SK-N-SH (cell line): ENCODE measurements at regions not wholly inside any gene's neighbourhood (a gene's known extent, or its start where the extent isn't known, plus 50 kb on each side); places are given as distances from the start of the nearest gene placed in this dataset.

Experiments used
- CTCF ChIA-PET: fragments of 300-600, 350-600 bp; formaldehyde crosslinking; extraction: SDS; loops from one replicate; lab custom pipeline; 2021; lab: Yijun Ruan, JAX
- POLR2A ChIA-PET: fragments of 350-600 bp; sonication (Branson Sonifier 250); formaldehyde crosslinking; extraction: SDS; loops from one replicate; lab custom pipeline; 2020; ENCODE audit warnings: antibody characterized with exemption, inconsistent platforms; lab: Yijun Ruan, JAX
- DNase-seq: peaks from one replicate; pipeline ENCODE4 v3.0.0; 2012
- H2AFZ ChIP-seq: fragments of 200-600 bp; sonication (generic); 2 replicates; pipeline ENCODE4 v1.8.1; 2016; ENCODE audit warnings: antibody characterized with exemption, mild to moderate bottlenecking, low read depth
- H3F3A ChIP-seq: fragments of 200-600 bp; sonication (generic); replicated peaks from 2 replicates; pipeline ENCODE3; 2016; ENCODE audit warnings: antibody characterized with exemption, mild to moderate bottlenecking; ENCODE audit not compliant: insufficient read depth
- H3K27ac ChIP-seq, 2 experiments: fragments of 200-500 bp in 1 of 2; fragments of 200-600 bp in 1 of 2; sonication (Bioruptor generic) in 1 of 2; sonication (generic), shearing (Covaris generic) in 1 of 2; 2 replicates each; pipeline versions ENCODE4 v1.5.1 to v1.6.1; 2014 to 2016; ENCODE audit warnings: low read depth in 2 of 2, inconsistent platforms in 1 of 2, low read length in 1 of 2, mild to moderate bottlenecking in 1 of 2, mixed read lengths in 1 of 2
- H3K27me3 ChIP-seq: fragments of 200-600 bp; sonication (generic), shearing (Covaris generic); 2 replicates; pipeline ENCODE4 v1.6.1; 2016; ENCODE audit warnings: mixed run types; ENCODE audit not compliant: insufficient read depth
- H3K36me3 ChIP-seq, 2 experiments: fragments of 200-500 bp in 1 of 2; fragments of 200-600 bp in 1 of 2; sonication (Bioruptor generic) in 1 of 2; sonication (generic) in 1 of 2; replicated peaks in 1 of 2; 2 replicates each; pipeline versions ENCODE3 to v1.5.1; 2014 to 2016; ENCODE audit warnings: low read length in 1 of 2, mild to moderate bottlenecking in 1 of 2; ENCODE audit not compliant: insufficient read depth in 2 of 2, control insufficient read depth in 1 of 2
- H3K4me1 ChIP-seq, 2 experiments: fragments of 200-500 bp in 1 of 2; fragments of 200-600 bp in 1 of 2; sonication (Bioruptor generic) in 1 of 2; sonication (generic), shearing (Covaris generic) in 1 of 2; 2 replicates each; pipeline versions ENCODE4 v1.5.1 to v1.6.1; 2014 to 2016; ENCODE audit warnings: low read depth in 1 of 2, low read length in 1 of 2, mixed run types in 1 of 2; ENCODE audit not compliant: insufficient read depth in 2 of 2, control insufficient read depth in 1 of 2
- H3K4me2 ChIP-seq: fragments of 200-600 bp; sonication (generic), shearing (Covaris generic); 2 replicates; pipeline ENCODE4 v1.6.1; 2017; ENCODE audit warnings: mixed run types
- H3K4me3 ChIP-seq, 2 experiments: fragments of 200-500 bp in 1 of 2; fragments of 200-600 bp in 1 of 2; sonication (Bioruptor generic) in 1 of 2; sonication (generic), shearing (Covaris generic) in 1 of 2; 2 replicates each; pipeline versions ENCODE4 v1.5.1 to v1.8.1; 2014 to 2016; ENCODE audit warnings: low read depth in 2 of 2, inconsistent platforms in 1 of 2, low read length in 1 of 2, mild to moderate bottlenecking in 1 of 2, mixed read lengths in 1 of 2, moderate library complexity in 1 of 2
- H3K79me2 ChIP-seq: fragments of 200-600 bp; sonication (generic); 2 replicates; pipeline ENCODE4 v1.8.1; 2017; ENCODE audit warnings: mild to moderate bottlenecking; ENCODE audit not compliant: insufficient read depth
- H3K9ac ChIP-seq: fragments of 200-600 bp; sonication (generic); 2 replicates; pipeline ENCODE4 v1.6.1; 2017; ENCODE audit warnings: mixed run types
- H3K9me2 ChIP-seq: fragments of 200-600 bp; sonication (generic); 2 replicates; pipeline ENCODE4 v1.6.1; 2017; ENCODE audit warnings: mixed run types
- H3K9me3 ChIP-seq: fragments of 200-600 bp; sonication (generic); 2 replicates; pipeline ENCODE4 v1.6.1; 2017; ENCODE audit warnings: mixed run types, mild to moderate bottlenecking, moderate library complexity
- H4K20me1 ChIP-seq: fragments of 200-600 bp; sonication (generic); 2 replicates; pipeline ENCODE4 v1.6.1; 2017; ENCODE audit warnings: mild to moderate bottlenecking, mixed run types; ENCODE audit not compliant: insufficient read depth
- CHD2 ChIP-seq: fragments of 150-350 bp; IDR thresholded peaks from 2 replicates; pipeline ENCODE4 v1.6.1; 2018; ENCODE audit warnings: low read length; ENCODE audit not compliant: partially characterized antibody
- ELF1 ChIP-seq: IDR thresholded peaks from 2 replicates; pipeline ENCODE4 v1.4.0; 2012
- EZH2phosphoT487 ChIP-seq: fragments of 200-600 bp; sonication (generic); IDR thresholded peaks from 2 replicates; pipeline ENCODE4 v1.6.1; 2017; ENCODE audit warnings: low read depth, mixed run types, mild to moderate bottlenecking, antibody characterized with exemption, moderate library complexity, borderline replicate concordance
- FOSL2 ChIP-seq: IDR thresholded peaks from 2 replicates; pipeline ENCODE4 v1.4.0; 2012; ENCODE audit warnings: low read depth, mild to moderate bottlenecking, moderate library complexity, borderline replicate concordance
- FOXM1 ChIP-seq: IDR thresholded peaks from 2 replicates; pipeline ENCODE4 v1.4.0; 2012; ENCODE audit warnings: low read depth, mild to moderate bottlenecking
- GABPA ChIP-seq: IDR thresholded peaks from 2 replicates; pipeline ENCODE4 v1.4.0; 2012; ENCODE audit warnings: low read depth, mild to moderate bottlenecking
- GATA2 ChIP-seq: sonication (generic); formaldehyde crosslinking; IDR thresholded peaks from 2 replicates; pipeline ENCODE4 v1.5.0; 2020; ENCODE audit warnings: mild to moderate bottlenecking, missing genetic modification reagents
- IRF3 ChIP-seq: fragments of 150-350 bp; IDR thresholded peaks from 2 replicates; pipeline ENCODE4 v1.6.1; 2016; ENCODE audit warnings: mild to moderate bottlenecking, low read depth, low read length
- JUND ChIP-seq: IDR thresholded peaks from 2 replicates; pipeline ENCODE4 v1.4.0; 2012
- MEF2A ChIP-seq: IDR thresholded peaks from 2 replicates; pipeline ENCODE4 v1.4.0; 2012; ENCODE audit warnings: low read depth, borderline replicate concordance
- MXI1 ChIP-seq: IDR thresholded peaks from 2 replicates; pipeline ENCODE4 v1.6.1; 2012; ENCODE audit warnings: mild to moderate bottlenecking, low read depth, low read length, improper control_type of control experiment
- NFIC ChIP-seq: IDR thresholded peaks from 2 replicates; pipeline ENCODE4 v1.4.0; 2012; ENCODE audit warnings: borderline replicate concordance
- PBX3 ChIP-seq: IDR thresholded peaks from 2 replicates; pipeline ENCODE4; 2012
- POLR2AphosphoS5 ChIP-seq: IDR thresholded peaks from 2 replicates; pipeline ENCODE4 v1.6.1; 2012; ENCODE audit warnings: low read depth, low read length
- RAD21 ChIP-seq: IDR thresholded peaks from 2 replicates; pipeline ENCODE4 v1.6.1; 2012; ENCODE audit warnings: mild to moderate bottlenecking, low read length
- RCOR1 ChIP-seq: fragments of 150-350 bp; IDR thresholded peaks from 2 replicates; pipeline ENCODE4 v1.6.1; 2017; ENCODE audit warnings: antibody characterized with exemption, low read length
- RFX5 ChIP-seq: IDR thresholded peaks from 2 replicates; pipeline ENCODE4 v1.6.1; 2012; ENCODE audit warnings: mild to moderate bottlenecking, improper control_type of control experiment, low read length
- SMC3 ChIP-seq: IDR thresholded peaks from 2 replicates; pipeline ENCODE4 v1.6.1; 2012; ENCODE audit warnings: low read depth, low read length, improper control_type of control experiment
- TCF12 ChIP-seq: IDR thresholded peaks from 2 replicates; pipeline ENCODE4 v1.4.0; 2012
- TEAD4 ChIP-seq: IDR thresholded peaks from 2 replicates; pipeline ENCODE4 v1.4.0; 2012; ENCODE audit warnings: mild to moderate bottlenecking, borderline replicate concordance; ENCODE audit not compliant: insufficient read depth
- USF2 ChIP-seq: fragments of 150-350 bp; IDR thresholded peaks from 2 replicates; pipeline ENCODE4 v1.6.1; 2017; ENCODE audit warnings: antibody characterized with exemption, low read length, low read depth, borderline replicate concordance

- H3K79me2 ChIP-seq = no peaks in the 10 kb centered on the region
- no peaks in the 10 kb centered on the region for H3K9me2 ChIP-seq
- no peaks in the 10 kb centered on the region for H4K20me1 ChIP-seq
- H3K36me3 ChIP-seq = no peaks in the 10 kb centered on the region
- no peak overlapping the region for H2AFZ ChIP-seq
- no peaks in the 10 kb centered on the region for H3K9me3 ChIP-seq
- TF ChIP-seq MEF2A (no peak), TEAD4 (no peak), FOXM1 (no peak), IRF3 (no peak)
- no peak overlapping the region for H3K4me2 ChIP-seq
- no peak for DNase-seq
- POLR2A ChIA-PET = no interaction called here
- CTCF ChIA-PET = no interaction called here
- no peaks in the 10 kb centered on the region for H3F3A ChIP-seq
- H3K4me1 ChIP-seq = no peaks in the 10 kb centered on the region
- no peaks in the 10 kb centered on the region for H3K27me3 ChIP-seq
- no peak overlapping the region for H3K27ac ChIP-seq
- H3K4me3 ChIP-seq = no peak overlapping the region
- H3K9ac ChIP-seq = no peak overlapping the region
Measured at GRCh38 chr12:88342251-88342806, 200.2 kb downstream of the TMTC3 start.

GRCh38 chr12:88351146-88351545 is 209.0 kb downstream of the TMTC3 start:
- Histone ChIP-seq H3K79me2 (no peaks in the 10 kb centered on the region), H3F3A (peaks cover 4% of the 10 kb centered on the region), H3K4me1 (no peaks in the 10 kb centered on the region), H3K36me3 (no peaks in the 10 kb centered on the region), H3K9ac (no peak overlapping the region), H3K9me2 (no peaks in the 10 kb centered on the region), H4K20me1 (no peaks in the 10 kb centered on the region), H2AFZ (no peak overlapping the region), H3K9me3 (no peaks in the 10 kb centered on the region), H3K27ac (no peak overlapping the region), H3K4me2 (no peak overlapping the region), H3K4me3 (no peak overlapping the region), H3K27me3 (no peaks in the 10 kb centered on the region)
- POLR2A ChIA-PET = no interaction called here
- CTCF ChIA-PET = no interaction called here
- no peak for DNase-seq
- TF ChIP-seq FOSL2 = no peak
- no peak for TF ChIP-seq GABPA
- no peak for TF ChIP-seq GATA2 (CRISPR knock-in tag)
- no peak for TF ChIP-seq RFX5
- no peak for TF ChIP-seq PBX3
- no peak for TF ChIP-seq MXI1
- TF ChIP-seq RCOR1 = no peak
- TF ChIP-seq TCF12 = no peak
- TF ChIP-seq POLR2AphosphoS5 = no peak
- TF ChIP-seq MEF2A = no peak
- TF ChIP-seq USF2 = no peak
- TF ChIP-seq TEAD4 = no peak
- TF ChIP-seq RAD21 = no peak
- TF ChIP-seq SMC3 = no peak
- no peak for TF ChIP-seq ELF1
- TF ChIP-seq CHD2 = no peak
- TF ChIP-seq EZH2phosphoT487 = no peak
- no peak for TF ChIP-seq JUND
- no peak for TF ChIP-seq NFIC
